Right atrium auricular region (tissue), 2 donors: ENCODE measurements at regions not wholly inside any gene's neighbourhood (a gene's known extent, or its start where the extent isn't known, plus 50 kb on each side); places are given as distances from the start of the nearest gene placed in this dataset.

Experiments used
- DNase-seq: peaks from one replicate; pipeline ENCODE4 v3.0.0-alpha.2; 2019; ENCODE audit warnings: low spot score
- H3K27ac ChIP-seq, 2 donors: fragments of 200-600 bp; sonication (generic); 1 replicate in 1 of 2; 2 replicates in 1 of 2; pipeline ENCODE4 v1.5.1; 2016 to 2019
- H3K27me3 ChIP-seq, 2 donors: fragments of 200-600 bp; sonication (generic); one replicate each; pipeline versions ENCODE4 v1.5.1 to v1.6.0; 2017 to 2019
- H3K36me3 ChIP-seq: fragments of 200-600 bp; sonication (generic); one replicate; pipeline ENCODE4 v1.5.1; 2016
- H3K4me1 ChIP-seq, 2 donors: fragments of 200-600 bp; sonication (generic); one replicate each; pipeline versions ENCODE4 v1.5.1 to v1.6.0; 2017 to 2019
- H3K4me3 ChIP-seq, 2 donors: fragments of 200-600 bp; sonication (generic); 1 replicate in 1 of 2; 2 replicates in 1 of 2; pipeline ENCODE4 v1.5.1; 2017 to 2019; ENCODE audit warnings: mild to moderate bottlenecking in 1 of 2, moderate library complexity in 1 of 2
- H3K9me3 ChIP-seq, 2 donors: fragments of 200-600 bp; sonication (generic); one replicate each; pipeline ENCODE4 v1.5.1; 2019
- TF ChIP-seq, protein P1 (sequence below), 2 donors: fragments of 200-600 bp; sonication (generic); IDR thresholded peaks; one replicate each; pipeline ENCODE4 v1.5.1; 2019; ENCODE audit warnings: antibody characterized with exemption in 2 of 2

DNA sequence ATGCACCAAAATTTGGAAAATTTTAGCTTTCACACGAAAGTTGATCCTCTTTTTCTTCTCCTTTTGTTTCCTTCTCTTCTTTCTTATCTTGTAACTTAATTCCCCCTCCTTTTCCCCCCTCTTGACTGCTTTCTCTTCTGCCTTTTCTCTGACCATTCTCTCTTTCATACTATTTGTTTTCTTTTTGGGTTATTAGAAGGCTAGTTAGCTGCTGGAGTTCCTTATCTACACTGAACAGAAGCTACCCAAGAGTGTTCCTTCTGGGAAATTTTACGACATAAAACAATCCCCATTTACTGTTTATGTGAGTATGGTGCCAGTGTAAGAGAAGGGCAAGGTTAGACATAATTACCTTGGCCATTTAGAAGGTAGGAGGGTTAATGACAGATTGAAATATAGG is 218.4 kb upstream of the DTNA start:
- Histone ChIP-seq H3K36me3 (no peaks in the 10 kb centered on the region), H3K4me3 (no peak overlapping the region), H3K4me1 (peaks cover 0 to 16% of the 10 kb centered on the region in 2 donors), H3K27ac (no peak overlapping the region), H3K27me3 (no peaks in the 10 kb centered on the region), H3K9me3 (no peaks in the 10 kb centered on the region)
- TF ChIP-seq, protein P1, sequence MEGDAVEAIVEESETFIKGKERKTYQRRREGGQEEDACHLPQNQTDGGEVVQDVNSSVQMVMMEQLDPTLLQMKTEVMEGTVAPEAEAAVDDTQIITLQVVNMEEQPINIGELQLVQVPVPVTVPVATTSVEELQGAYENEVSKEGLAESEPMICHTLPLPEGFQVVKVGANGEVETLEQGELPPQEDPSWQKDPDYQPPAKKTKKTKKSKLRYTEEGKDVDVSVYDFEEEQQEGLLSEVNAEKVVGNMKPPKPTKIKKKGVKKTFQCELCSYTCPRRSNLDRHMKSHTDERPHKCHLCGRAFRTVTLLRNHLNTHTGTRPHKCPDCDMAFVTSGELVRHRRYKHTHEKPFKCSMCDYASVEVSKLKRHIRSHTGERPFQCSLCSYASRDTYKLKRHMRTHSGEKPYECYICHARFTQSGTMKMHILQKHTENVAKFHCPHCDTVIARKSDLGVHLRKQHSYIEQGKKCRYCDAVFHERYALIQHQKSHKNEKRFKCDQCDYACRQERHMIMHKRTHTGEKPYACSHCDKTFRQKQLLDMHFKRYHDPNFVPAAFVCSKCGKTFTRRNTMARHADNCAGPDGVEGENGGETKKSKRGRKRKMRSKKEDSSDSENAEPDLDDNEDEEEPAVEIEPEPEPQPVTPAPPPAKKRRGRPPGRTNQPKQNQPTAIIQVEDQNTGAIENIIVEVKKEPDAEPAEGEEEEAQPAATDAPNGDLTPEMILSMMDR (IDR thresholded peaks at IDR 0.05), result no peak
- DNase-seq, result no peak

DNA sequence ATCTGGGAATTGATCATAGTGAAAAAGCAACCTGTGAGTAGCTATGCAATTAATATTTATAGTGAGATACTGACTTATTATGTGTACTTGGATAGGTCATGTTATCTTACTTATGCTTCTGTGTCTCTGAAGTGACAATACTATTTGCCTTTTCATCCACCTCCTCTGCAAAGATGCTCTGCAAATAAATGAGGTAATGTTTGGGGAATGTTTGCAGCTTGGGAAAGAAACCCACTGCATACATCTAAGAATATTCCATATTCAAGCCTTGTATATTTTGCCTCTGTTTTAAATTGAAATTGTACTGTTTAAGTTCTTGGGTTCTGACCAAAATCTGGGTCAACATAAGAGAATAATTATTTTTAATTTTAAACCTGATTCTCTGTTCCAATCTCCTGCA is 217.4 kb upstream of the DTNA start:
- Histone ChIP-seq H3K9me3 (no peaks in the 10 kb centered on the region), H3K36me3 (no peaks in the 10 kb centered on the region), H3K4me3 (peak overlapping the region; percentile 66 to 69), H3K4me1 (peaks cover 0 to 22% of the 10 kb centered on the region in 2 donors), H3K27ac (peak overlapping the region; percentile 85 to 94), H3K27me3 (no peaks in the 10 kb centered on the region)
- TF ChIP-seq, protein P1 (IDR thresholded peaks at IDR 0.05), result no peak
- no peak for DNase-seq

DNA sequence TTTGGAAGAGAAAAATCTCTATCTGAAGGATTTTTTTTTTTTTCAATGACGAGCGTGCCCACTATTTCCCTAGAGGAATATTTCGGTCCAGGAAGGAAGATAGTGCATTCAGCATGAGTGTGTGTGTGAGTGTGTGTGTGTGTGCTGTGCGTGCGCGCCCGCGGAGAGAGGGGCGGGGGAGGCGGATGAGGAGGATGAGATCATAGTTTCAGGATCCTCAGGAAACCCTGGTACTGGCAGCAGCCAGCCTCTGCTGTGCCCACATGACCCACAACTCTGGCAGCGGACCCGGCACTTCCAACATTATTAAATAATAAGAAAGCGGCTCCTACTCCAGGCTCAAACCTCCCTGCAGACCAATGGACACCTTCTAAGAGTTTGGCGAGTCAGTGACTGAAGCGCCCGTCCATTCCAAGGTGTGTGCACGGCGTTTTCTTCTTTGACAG is 217.0 kb upstream of the DTNA start:
- Histone ChIP-seq H3K27ac (peak overlapping the region; percentile 85 to 94), H3K4me1 (peaks cover 0 to 22% of the 10 kb centered on the region in 2 donors), H3K36me3 (no peaks in the 10 kb centered on the region), H3K4me3 (peak overlapping the region; percentile 66 to 69), H3K27me3 (no peaks in the 10 kb centered on the region), H3K9me3 (no peaks in the 10 kb centered on the region)
- TF ChIP-seq, protein P1 (IDR thresholded peaks at IDR 0.05), result no peak
- peak; percentile 76 for DNase-seq

DNA sequence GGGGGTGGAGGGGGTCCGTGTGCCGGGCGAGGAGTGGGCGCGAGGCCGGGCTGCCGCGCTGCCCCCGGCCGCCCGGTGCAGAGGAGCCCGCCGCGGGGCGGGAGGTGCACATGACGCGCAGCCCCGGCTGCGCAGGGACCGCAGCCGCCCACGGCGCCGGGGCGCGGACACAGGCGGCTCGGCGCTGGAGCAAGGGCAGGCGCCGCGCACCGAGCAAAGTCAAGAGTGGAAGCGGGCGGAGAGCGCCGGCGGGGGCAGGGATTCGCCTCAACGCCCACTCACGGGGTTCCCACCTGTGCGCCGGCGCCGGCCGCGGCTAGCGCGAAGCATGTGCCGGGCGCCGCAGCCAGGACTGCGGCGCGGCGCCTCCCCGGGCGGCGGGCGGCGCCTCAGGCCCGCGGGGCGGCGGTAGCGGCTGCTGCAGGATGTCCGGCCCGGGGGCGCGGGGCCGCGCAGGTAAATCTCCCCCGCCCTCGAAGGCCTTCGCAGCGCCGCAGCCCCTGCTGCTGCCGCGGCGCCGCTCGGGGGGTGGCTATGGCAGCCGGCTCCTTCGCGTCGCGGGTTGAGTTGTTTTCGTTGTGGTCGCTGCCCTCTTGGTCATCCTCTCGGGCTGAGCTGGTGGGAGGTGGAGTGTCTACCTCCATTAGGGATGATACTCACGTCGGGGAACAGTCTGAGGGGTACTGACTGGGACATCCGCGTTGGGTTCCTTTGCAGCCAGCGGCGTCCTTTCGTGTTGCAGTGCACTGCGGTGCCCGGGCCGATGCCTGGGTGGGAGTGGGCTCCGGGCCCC is 216.3 kb upstream of the DTNA start:
- DNase-seq, result no peak
- peak overlapping the region; percentile 66 to 69 for H3K4me3 ChIP-seq
- peak overlapping the region; percentile 85 to 94 for H3K27ac ChIP-seq
- H3K9me3 ChIP-seq, result no peaks in the 10 kb centered on the region
- TF ChIP-seq, protein P1 (IDR thresholded peaks at IDR 0.05), result no peak
- H3K27me3 ChIP-seq, result no peaks in the 10 kb centered on the region
- H3K4me1 ChIP-seq, result peaks cover 0 to 22% of the 10 kb centered on the region in 2 donors
- no peaks in the 10 kb centered on the region for H3K36me3 ChIP-seq

DNA sequence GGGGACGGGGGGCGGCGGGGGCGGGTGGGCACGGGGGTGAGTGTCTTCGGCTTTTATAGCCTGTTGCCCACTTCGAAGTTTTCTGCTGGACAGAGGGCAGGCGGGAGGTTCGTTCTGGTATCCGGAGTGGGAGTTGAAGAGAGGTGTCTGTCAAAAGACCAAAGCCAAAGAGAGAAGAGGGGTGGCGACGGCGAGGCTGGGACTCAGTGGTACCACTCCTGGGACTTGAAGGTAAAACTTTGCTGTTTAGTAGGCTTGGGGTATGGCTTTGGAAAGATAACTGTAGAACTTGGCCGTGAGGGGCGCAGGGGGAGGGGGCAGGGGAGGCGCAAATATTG is 215.8 kb upstream of the DTNA start:
- no peaks in the 10 kb centered on the region for H3K36me3 ChIP-seq
- TF ChIP-seq, protein P1 (IDR thresholded peaks at IDR 0.05), result no peak
- DNase-seq, result no peak
- peaks cover 0 to 22% of the 10 kb centered on the region in 2 donors for H3K4me1 ChIP-seq
- H3K9me3 ChIP-seq, result no peaks in the 10 kb centered on the region
- peak overlapping the region; percentile 85 to 94 for H3K27ac ChIP-seq
- H3K27me3 ChIP-seq, result no peaks in the 10 kb centered on the region
- H3K4me3 ChIP-seq, result peak overlapping the region; percentile 66 to 69
